ENCODE measurements at regions not wholly inside any gene's neighbourhood (a gene's known extent, or its start where the extent isn't known, plus 50 kb on each side); places are given as distances from the start of the nearest gene placed in this dataset.

GRCh38 chrX:150291014-150291413, 72.1 kb upstream of the MAMLD1 start:
- no peak for TF ChIP-seq MYC (IDR thresholded peaks at IDR 0.05; ENCODE audit: low read depth, low read length)
- no peak for TF ChIP-seq POLR2A (IDR thresholded peaks at IDR 0.05; ENCODE audit: extremely low read depth, insufficient read length)
- TF ChIP-seq, protein P1, sequence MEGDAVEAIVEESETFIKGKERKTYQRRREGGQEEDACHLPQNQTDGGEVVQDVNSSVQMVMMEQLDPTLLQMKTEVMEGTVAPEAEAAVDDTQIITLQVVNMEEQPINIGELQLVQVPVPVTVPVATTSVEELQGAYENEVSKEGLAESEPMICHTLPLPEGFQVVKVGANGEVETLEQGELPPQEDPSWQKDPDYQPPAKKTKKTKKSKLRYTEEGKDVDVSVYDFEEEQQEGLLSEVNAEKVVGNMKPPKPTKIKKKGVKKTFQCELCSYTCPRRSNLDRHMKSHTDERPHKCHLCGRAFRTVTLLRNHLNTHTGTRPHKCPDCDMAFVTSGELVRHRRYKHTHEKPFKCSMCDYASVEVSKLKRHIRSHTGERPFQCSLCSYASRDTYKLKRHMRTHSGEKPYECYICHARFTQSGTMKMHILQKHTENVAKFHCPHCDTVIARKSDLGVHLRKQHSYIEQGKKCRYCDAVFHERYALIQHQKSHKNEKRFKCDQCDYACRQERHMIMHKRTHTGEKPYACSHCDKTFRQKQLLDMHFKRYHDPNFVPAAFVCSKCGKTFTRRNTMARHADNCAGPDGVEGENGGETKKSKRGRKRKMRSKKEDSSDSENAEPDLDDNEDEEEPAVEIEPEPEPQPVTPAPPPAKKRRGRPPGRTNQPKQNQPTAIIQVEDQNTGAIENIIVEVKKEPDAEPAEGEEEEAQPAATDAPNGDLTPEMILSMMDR (IDR thresholded peaks at IDR 0.05; ENCODE audit: low read depth, low read length): no peak
- TF ChIP-seq MAX (IDR thresholded peaks at IDR 0.05; ENCODE audit: low read depth, low read length): no peak
- DNase-seq (ENCODE audit: low read depth): no peak
- H3K4me3 ChIP-seq (ENCODE audit: low read depth, low read length): no peak overlapping the region

GRCh38 chrX:150293311-150294013, 69.7 kb upstream of the MAMLD1 start:
- no peak overlapping the region for H3K4me3 ChIP-seq (ENCODE audit: low read depth, low read length)
- DNase-seq (ENCODE audit: low read depth): no peak
- TF ChIP-seq MAX (IDR thresholded peaks at IDR 0.05; ENCODE audit: low read depth, low read length) (no peak), MYC (IDR thresholded peaks at IDR 0.05; ENCODE audit: low read depth, low read length) (no peak), POLR2A (IDR thresholded peaks at IDR 0.05; ENCODE audit: extremely low read depth, insufficient read length) (no peak)
- TF ChIP-seq, protein P1 (IDR thresholded peaks at IDR 0.05; ENCODE audit: low read depth, low read length): no peak

- DNase-seq (ENCODE audit: low read depth): no peak
- TF ChIP-seq MAX (IDR thresholded peaks at IDR 0.05; ENCODE audit: low read depth, low read length): no peak
- TF ChIP-seq POLR2A (IDR thresholded peaks at IDR 0.05; ENCODE audit: extremely low read depth, insufficient read length): no peak
- no peak for TF ChIP-seq MYC (IDR thresholded peaks at IDR 0.05; ENCODE audit: low read depth, low read length)
- TF ChIP-seq, protein P1 (IDR thresholded peaks at IDR 0.05; ENCODE audit: low read depth, low read length): no peak
- no peak overlapping the region for H3K4me3 ChIP-seq (ENCODE audit: low read depth, low read length)
These were observed 64.1 kb upstream of the MAMLD1 start for GRCh38 chrX:150298841-150299551.

DNA sequence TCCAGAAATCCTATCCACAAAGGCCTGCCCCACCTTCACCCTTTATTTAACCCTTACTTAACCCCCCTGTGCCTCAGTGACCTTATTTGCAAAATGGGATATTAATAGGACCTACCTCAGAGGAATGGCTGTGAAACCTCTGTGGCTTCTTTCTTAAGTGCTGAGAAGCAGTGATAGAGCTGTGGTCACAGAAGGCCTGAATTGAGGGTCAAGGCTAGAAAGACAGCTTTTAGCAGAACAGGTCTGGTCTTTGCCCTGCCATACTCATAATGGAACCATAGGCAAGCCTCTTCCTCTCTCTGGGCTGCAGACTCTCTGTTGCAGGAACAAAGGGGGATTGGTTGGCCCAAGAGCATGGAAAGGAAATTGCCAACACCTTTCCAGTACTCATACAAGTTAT, 63.5 kb upstream of the MAMLD1 start:
- DNase-seq (ENCODE audit: low read depth): no peak
- TF ChIP-seq MAX (IDR thresholded peaks at IDR 0.05; ENCODE audit: low read depth, low read length) (no peak), MYC (IDR thresholded peaks at IDR 0.05; ENCODE audit: low read depth, low read length) (no peak), POLR2A (IDR thresholded peaks at IDR 0.05; ENCODE audit: extremely low read depth, insufficient read length) (no peak)
- TF ChIP-seq, protein P1 (IDR thresholded peaks at IDR 0.05; ENCODE audit: low read depth, low read length): no peak
- H3K4me3 ChIP-seq (ENCODE audit: low read depth, low read length): no peak overlapping the region

DNA sequence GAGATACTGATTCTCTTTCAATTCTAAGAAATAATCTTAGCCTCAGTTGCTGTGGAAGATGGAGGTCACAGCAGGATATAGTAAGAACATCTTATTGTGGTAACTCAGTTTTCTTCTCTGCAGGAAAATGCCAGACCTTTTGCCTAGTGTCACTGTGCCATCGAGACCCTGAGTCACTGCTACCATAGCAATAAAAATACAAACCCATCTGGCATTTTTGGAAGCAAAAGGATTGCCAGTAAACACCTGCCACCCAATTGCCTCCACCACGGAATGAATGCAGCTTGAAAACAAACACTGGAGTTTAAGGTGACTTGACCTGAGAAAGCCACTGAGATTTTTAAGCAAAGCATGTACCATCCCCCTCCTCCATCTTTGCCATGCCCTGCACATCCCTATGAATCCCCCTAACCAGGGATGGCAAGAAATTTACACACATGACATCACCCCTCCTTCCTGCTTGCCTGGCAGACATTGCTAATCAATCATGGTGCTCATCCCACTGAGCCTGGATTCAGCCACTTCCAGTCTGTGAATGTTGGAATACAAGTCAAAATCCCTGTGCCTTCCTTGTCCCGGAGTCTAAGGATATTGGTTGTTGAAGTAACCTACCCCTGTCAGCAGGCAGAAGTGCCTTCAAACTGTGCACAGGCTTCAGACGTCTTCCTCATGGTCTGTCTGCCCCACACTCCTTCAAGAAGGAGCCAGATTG, 59.6 kb upstream of the MAMLD1 start:
- no peak for DNase-seq (ENCODE audit: low read depth)
- TF ChIP-seq POLR2A (IDR thresholded peaks at IDR 0.05; ENCODE audit: extremely low read depth, insufficient read length) (no peak), MAX (IDR thresholded peaks at IDR 0.05; ENCODE audit: low read depth, low read length) (no peak), MYC (IDR thresholded peaks at IDR 0.05; ENCODE audit: low read depth, low read length) (no peak)
- TF ChIP-seq, protein P1 (IDR thresholded peaks at IDR 0.05; ENCODE audit: low read depth, low read length): no peak
- no peak overlapping the region for H3K4me3 ChIP-seq (ENCODE audit: low read depth, low read length)
